ENCODE measurements at regions not wholly inside any gene's neighbourhood (a gene's known extent, or its start where the extent isn't known, plus 50 kb on each side); places are given as distances from the start of the nearest gene placed in this dataset.

DNA sequence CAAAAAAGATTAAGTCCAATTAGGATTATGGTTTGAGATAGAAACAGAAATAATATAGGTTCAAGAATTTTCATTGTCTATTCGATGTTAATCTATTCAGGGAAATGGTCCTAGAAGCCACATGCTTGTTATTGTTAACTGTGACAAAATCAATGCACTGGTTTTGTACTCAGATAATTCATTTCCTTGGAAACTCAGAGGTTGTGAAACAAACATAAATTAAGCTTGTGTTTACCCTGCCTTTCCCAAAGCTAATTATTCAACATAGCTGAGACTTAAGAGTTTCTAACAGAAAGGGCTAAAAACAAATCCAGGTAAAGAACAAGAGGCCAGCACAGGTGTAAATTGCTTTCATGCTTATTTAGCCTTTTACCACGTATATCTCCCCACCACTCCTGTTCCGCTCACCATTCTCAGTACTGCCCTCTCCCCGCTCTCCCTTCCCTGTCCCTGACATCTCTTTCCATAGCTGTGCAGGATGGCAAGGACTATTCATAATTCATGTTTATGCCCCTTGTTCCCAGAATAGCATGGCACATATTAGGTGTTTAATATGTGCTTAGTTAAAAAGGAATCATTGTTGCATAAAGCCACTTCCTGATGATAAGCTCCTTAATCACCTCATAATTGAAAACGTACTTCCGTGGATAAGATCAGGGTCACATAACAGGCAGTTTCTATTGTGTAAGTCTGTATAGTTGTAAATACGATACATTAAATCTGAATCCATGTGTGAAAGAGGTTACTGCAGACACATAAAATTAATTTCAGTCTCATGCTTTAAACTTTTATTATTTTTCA is 131.8 kb upstream of the USP15 start:
- Histone ChIP-seq H3K27ac (ENCODE audit: low read depth, low read length) (no peak overlapping the region), H2AFZ (ENCODE audit: low read length, unreplicated experiment) (no peak overlapping the region), H3K4me1 (ENCODE audit: control insufficient read depth, insufficient read depth, low read length, unreplicated experiment) (no peaks in the 10 kb centered on the region), H3K27me3 (ENCODE audit: insufficient read depth, low read length) (peaks cover 38% of the 10 kb centered on the region), H3K4me3 (ENCODE audit: low read depth, low read length) (no peak overlapping the region), H3K79me2 (ENCODE audit: control insufficient read depth, insufficient read depth, low read length, unreplicated experiment) (no peaks in the 10 kb centered on the region), H3K36me3 (ENCODE audit: insufficient read depth, low read length) (no peaks in the 10 kb centered on the region)

DNA sequence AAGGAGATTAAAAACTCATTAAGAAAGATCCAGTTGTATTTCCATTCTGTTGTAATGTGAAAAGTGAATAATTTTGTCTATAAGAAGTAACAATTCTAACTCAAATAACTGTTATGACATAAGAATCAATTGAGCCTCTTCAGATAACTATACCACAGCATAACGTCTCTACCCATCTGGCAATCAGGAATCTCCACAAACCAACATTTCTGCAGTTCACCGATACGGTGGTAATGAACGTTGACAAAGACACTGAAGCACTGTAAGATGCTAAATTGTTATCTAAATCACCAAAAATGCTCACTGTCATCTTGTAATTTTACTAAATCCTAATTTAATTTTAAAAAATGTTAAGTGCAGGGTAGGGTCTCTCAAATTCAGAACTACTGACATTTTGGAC is 130.9 kb upstream of the USP15 start:
- no peaks in the 10 kb centered on the region for H3K36me3 ChIP-seq (ENCODE audit: insufficient read depth, low read length)
- no peak overlapping the region for H3K4me3 ChIP-seq (ENCODE audit: low read depth, low read length)
- no peaks in the 10 kb centered on the region for H3K79me2 ChIP-seq (ENCODE audit: control insufficient read depth, insufficient read depth, low read length, unreplicated experiment)
- no peak overlapping the region for H2AFZ ChIP-seq (ENCODE audit: low read length, unreplicated experiment)
- no peak overlapping the region for H3K27ac ChIP-seq (ENCODE audit: low read depth, low read length)
- H3K27me3 ChIP-seq (ENCODE audit: insufficient read depth, low read length): peaks cover 33% of the 10 kb centered on the region
- H3K4me1 ChIP-seq (ENCODE audit: control insufficient read depth, insufficient read depth, low read length, unreplicated experiment): no peaks in the 10 kb centered on the region

DNA sequence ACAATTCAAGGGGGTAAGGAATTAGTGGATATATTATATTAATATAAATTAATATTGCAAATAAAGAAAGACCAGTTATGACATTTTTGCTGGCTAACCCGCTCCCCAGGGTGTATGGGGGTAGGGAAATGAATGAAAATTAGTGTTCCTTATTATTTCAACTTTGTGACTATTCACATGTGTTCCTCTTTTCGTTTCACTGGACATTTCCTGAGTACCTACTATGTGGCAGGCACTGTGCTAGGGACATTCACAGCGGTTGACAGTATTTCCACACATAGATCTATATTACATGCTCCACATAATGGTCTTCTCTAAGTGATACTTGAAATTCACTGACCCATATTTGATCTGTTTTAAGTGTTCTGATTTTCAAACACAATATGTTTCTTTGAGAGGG is 129.8 kb upstream of the USP15 start:
- Histone ChIP-seq H3K27me3 (ENCODE audit: insufficient read depth, low read length) (peaks cover 28% of the 10 kb centered on the region), H3K27ac (ENCODE audit: low read depth, low read length) (no peak overlapping the region), H3K36me3 (ENCODE audit: insufficient read depth, low read length) (no peaks in the 10 kb centered on the region), H3K4me1 (ENCODE audit: control insufficient read depth, insufficient read depth, low read length, unreplicated experiment) (no peaks in the 10 kb centered on the region), H2AFZ (ENCODE audit: low read length, unreplicated experiment) (no peak overlapping the region), H3K79me2 (ENCODE audit: control insufficient read depth, insufficient read depth, low read length, unreplicated experiment) (no peaks in the 10 kb centered on the region), H3K4me3 (ENCODE audit: low read depth, low read length) (no peak overlapping the region)

DNA sequence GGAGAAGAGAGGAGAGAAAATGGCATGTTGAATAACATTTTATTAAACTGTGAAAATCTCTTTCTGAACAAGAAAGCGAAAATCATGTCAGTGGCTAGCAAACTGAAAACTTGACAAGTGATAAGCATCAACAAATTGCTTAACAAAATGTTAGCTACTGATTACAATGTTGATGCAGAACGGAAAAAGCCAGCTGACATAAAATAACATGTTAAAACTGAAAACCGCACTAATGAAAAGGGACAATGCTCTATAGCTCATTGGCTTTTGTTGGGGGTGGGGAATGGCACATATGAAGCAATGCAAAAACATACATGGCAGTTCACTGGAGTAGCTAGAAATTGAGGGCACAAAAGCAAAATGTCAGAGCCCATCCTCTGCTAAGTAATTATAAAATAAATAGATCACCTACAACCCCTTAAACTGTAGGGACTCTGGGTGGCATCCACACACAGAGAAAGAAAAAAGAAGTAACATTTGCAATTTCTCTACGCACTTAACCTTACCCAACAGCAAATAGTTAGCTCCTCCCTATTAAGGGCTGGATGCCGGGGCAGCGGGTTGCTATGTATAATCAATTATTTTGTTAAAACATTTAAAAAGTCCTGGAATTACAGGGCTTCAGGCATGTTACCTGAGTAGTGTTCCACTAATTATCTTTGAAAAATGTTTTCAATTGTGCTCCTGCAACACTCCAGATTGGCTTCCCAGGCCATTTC is 129.2 kb upstream of the USP15 start:
- Histone ChIP-seq H3K27me3 (ENCODE audit: insufficient read depth, low read length) (peaks cover 23% of the 10 kb centered on the region), H2AFZ (ENCODE audit: low read length, unreplicated experiment) (no peak overlapping the region), H3K79me2 (ENCODE audit: control insufficient read depth, insufficient read depth, low read length, unreplicated experiment) (no peaks in the 10 kb centered on the region), H3K36me3 (ENCODE audit: insufficient read depth, low read length) (no peaks in the 10 kb centered on the region), H3K27ac (ENCODE audit: low read depth, low read length) (no peak overlapping the region), H3K4me3 (ENCODE audit: low read depth, low read length) (no peak overlapping the region), H3K4me1 (ENCODE audit: control insufficient read depth, insufficient read depth, low read length, unreplicated experiment) (no peaks in the 10 kb centered on the region)

DNA sequence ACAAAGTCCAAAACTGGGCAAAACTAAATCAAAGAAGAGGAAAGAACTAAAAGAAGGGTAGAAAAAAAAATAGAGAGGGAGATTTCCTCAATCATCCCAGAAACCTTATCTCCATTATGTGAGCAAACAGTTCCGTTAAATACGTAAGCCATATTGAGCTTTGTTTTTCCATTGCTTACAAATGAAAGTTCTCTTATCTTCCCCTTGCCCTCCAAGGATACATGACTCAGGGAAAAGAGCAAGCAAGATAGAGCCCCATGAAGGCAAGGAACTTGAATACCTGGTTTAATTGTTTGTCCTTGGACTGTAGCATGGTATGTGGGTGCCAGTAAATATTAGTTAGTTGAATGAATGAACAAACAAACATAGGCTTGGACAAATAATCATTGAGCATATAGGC is 126.8 kb upstream of the USP15 start:
- H3K4me3 ChIP-seq (ENCODE audit: low read depth, low read length): no peak overlapping the region
- no peaks in the 10 kb centered on the region for H3K79me2 ChIP-seq (ENCODE audit: control insufficient read depth, insufficient read depth, low read length, unreplicated experiment)
- H3K27ac ChIP-seq (ENCODE audit: low read depth, low read length): no peak overlapping the region
- H3K27me3 ChIP-seq (ENCODE audit: insufficient read depth, low read length): peaks cover 17% of the 10 kb centered on the region
- H3K4me1 ChIP-seq (ENCODE audit: control insufficient read depth, insufficient read depth, low read length, unreplicated experiment): no peaks in the 10 kb centered on the region
- no peaks in the 10 kb centered on the region for H3K36me3 ChIP-seq (ENCODE audit: insufficient read depth, low read length)
- no peak overlapping the region for H2AFZ ChIP-seq (ENCODE audit: low read length, unreplicated experiment)

DNA sequence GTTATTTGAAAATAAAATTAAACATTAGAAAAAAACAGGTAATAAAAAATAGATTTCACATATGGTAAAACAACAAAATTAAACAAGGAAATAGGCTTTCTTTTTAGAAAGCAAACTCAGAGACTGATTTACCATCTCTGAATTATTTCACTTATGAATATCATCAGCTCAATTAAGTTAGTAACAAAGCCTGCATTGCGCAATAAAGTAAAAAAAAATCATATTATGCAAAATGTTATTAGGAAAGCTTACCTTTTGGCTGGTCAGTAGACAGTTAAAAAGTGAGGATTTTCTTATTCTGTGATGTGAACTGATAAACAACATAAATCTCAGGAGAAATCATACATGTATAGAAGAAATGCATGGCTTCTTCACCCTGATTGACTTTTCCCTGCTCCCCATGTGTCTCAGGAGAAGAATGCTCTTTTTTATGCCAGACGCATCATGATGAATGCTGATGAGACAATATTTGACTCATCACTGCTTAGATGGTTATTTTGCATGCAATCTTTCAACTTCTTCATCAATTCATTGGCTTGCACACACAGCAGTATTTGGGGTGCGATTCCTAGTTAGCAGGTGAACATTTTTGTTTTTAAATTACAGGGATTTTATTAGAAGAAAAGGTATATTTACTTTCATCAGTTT is 124.5 kb upstream of the USP15 start:
- H3K4me3 ChIP-seq (ENCODE audit: low read depth, low read length): no peak overlapping the region
- no peaks in the 10 kb centered on the region for H3K36me3 ChIP-seq (ENCODE audit: insufficient read depth, low read length)
- no peak overlapping the region for H2AFZ ChIP-seq (ENCODE audit: low read length, unreplicated experiment)
- no peaks in the 10 kb centered on the region for H3K79me2 ChIP-seq (ENCODE audit: control insufficient read depth, insufficient read depth, low read length, unreplicated experiment)
- H3K4me1 ChIP-seq (ENCODE audit: control insufficient read depth, insufficient read depth, low read length, unreplicated experiment): no peaks in the 10 kb centered on the region
- peaks cover 29% of the 10 kb centered on the region for H3K27me3 ChIP-seq (ENCODE audit: insufficient read depth, low read length)
- no peak overlapping the region for H3K27ac ChIP-seq (ENCODE audit: low read depth, low read length)

DNA sequence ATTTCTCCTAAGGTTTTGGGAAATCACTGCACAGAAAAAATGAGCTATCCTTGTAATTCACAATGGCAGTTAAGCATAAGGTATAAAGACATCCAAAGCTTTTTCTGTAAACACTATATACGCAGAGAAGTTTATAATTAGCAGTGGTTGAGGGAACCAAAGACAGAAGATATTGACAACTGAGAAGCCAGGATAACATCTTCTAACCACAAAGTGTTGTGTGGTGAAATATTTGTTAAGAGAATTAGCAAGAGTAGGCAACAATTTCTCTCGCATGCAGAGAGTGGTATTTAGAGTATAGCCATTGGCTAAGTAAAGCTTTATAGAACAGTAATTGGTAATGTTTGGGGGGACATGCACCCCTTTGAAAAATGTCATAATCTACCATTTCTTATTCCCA is 123.7 kb upstream of the USP15 start:
- H3K27ac ChIP-seq (ENCODE audit: low read depth, low read length): no peak overlapping the region
- H2AFZ ChIP-seq (ENCODE audit: low read length, unreplicated experiment): no peak overlapping the region
- H3K79me2 ChIP-seq (ENCODE audit: control insufficient read depth, insufficient read depth, low read length, unreplicated experiment): no peaks in the 10 kb centered on the region
- peaks cover 30% of the 10 kb centered on the region for H3K27me3 ChIP-seq (ENCODE audit: insufficient read depth, low read length)
- no peak overlapping the region for H3K4me3 ChIP-seq (ENCODE audit: low read depth, low read length)
- no peaks in the 10 kb centered on the region for H3K4me1 ChIP-seq (ENCODE audit: control insufficient read depth, insufficient read depth, low read length, unreplicated experiment)
- H3K36me3 ChIP-seq (ENCODE audit: insufficient read depth, low read length): no peaks in the 10 kb centered on the region

DNA sequence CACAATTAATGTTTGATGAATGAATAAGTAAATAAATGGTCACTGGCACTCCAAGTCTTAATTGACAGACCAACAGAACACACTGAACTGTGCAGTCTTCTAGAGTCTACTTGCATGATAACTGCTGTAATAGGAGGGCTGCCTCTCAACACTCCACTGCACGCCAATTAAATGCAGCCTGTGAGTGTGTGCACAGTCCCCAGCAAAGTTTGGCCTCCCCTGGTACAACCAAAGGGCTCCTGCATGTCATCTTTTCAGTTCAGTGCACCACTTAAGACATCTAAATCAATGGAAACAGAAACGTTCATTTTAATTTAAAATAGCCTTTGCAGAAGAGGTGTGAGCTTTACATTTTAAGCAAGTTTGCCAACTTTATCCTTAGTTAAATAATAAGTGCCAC is 121.7 kb upstream of the USP15 start:
- Histone ChIP-seq H3K4me3 (ENCODE audit: low read depth, low read length) (no peak overlapping the region), H3K36me3 (ENCODE audit: insufficient read depth, low read length) (no peaks in the 10 kb centered on the region), H2AFZ (ENCODE audit: low read length, unreplicated experiment) (no peak overlapping the region), H3K4me1 (ENCODE audit: control insufficient read depth, insufficient read depth, low read length, unreplicated experiment) (no peaks in the 10 kb centered on the region), H3K27ac (ENCODE audit: low read depth, low read length) (no peak overlapping the region), H3K27me3 (ENCODE audit: insufficient read depth, low read length) (peaks cover 43% of the 10 kb centered on the region), H3K79me2 (ENCODE audit: control insufficient read depth, insufficient read depth, low read length, unreplicated experiment) (no peaks in the 10 kb centered on the region)

DNA sequence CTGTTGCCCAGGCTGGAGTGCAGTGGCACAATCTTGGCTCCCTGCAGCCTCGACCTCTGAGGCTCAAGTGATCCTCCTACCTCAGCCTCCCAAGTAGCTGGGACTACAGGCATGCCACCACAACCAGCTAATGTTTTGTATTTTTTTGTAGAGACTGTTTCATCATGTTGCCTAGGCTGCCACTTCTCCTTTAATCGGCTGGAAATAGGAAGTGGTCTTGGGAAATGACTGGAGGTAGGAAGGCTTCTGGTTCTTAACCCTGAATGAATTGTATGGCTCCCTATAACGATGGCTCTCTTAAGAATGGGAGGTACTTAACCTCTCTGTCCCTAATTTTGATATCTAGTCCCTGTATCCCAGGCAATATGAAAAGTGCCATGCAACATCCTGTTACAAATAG is 113.9 kb upstream of the USP15 start:
- Histone ChIP-seq H3K27ac (ENCODE audit: low read depth, low read length) (no peak overlapping the region), H3K4me3 (ENCODE audit: low read depth, low read length) (no peak overlapping the region), H3K79me2 (ENCODE audit: control insufficient read depth, insufficient read depth, low read length, unreplicated experiment) (no peaks in the 10 kb centered on the region)

DNA sequence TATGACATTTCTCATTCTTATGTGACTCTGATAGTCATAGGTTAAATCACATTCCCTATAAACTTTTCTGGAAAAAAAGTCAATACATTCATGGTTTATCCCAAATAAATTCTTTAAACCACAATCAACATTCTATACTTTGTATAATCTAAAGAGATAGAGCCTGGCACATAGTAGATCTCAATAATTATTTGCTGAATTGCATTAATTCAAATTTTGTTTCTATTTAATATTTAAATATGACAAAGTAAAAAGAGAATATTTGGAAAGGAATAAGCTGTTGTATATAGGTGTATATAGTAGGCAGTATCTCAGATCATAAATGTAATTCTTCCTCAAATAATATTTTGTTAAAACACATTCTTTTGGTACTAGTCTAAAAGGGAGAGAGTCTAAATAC is 102.2 kb upstream of the USP15 start:
- no peak overlapping the region for H3K4me3 ChIP-seq (ENCODE audit: low read depth, low read length)
- H3K79me2 ChIP-seq (ENCODE audit: control insufficient read depth, insufficient read depth, low read length, unreplicated experiment): no peaks in the 10 kb centered on the region
- H3K27me3 ChIP-seq (ENCODE audit: insufficient read depth, low read length): peaks cover 9% of the 10 kb centered on the region
- H3K4me1 ChIP-seq (ENCODE audit: control insufficient read depth, insufficient read depth, low read length, unreplicated experiment): no peaks in the 10 kb centered on the region
- H3K27ac ChIP-seq (ENCODE audit: low read depth, low read length): no peak overlapping the region
- no peaks in the 10 kb centered on the region for H3K36me3 ChIP-seq (ENCODE audit: insufficient read depth, low read length)
- no peak overlapping the region for H2AFZ ChIP-seq (ENCODE audit: low read length, unreplicated experiment)

More for the DNA sequence above, 113.9 kb upstream of the USP15 start:
- Histone ChIP-seq H2AFZ (ENCODE audit: low read length, unreplicated experiment) (no peak overlapping the region), H3K4me1 (ENCODE audit: control insufficient read depth, insufficient read depth, low read length, unreplicated experiment) (no peaks in the 10 kb centered on the region), H3K36me3 (ENCODE audit: insufficient read depth, low read length) (no peaks in the 10 kb centered on the region), H3K27me3 (ENCODE audit: insufficient read depth, low read length) (peaks cover 12% of the 10 kb centered on the region; the same call in 1 of the 2 replicates)
